ENCODE measurements at regions not wholly inside any gene's neighbourhood (a gene's known extent, or its start where the extent isn't known, plus 50 kb on each side); places are given as distances from the start of the nearest gene placed in this dataset.
"Not testable (repeated sequence)": the region's sequence is repeated elsewhere in the genome, so short reads cannot be mapped to it uniquely, and the experiment has no call there.

DNA sequence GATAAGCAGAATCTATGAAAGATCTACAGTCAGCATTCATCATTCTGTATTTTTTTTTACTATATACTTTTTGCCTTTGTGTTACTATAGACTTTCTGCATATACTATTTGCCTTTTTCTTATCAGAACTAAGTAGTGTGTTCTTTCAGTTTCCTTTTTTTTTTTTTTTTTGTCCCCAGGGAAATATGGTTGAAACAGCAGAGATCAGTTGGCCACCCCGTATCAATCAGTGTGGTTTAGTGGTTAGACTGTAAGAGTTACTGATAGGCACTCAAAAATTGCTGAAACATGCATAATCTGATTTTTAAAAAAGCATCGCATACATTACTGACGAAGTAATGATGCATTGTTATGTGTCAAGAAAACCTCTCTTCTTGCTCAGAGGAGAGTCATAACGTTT, 990.8 kb upstream of the EDIL3 start:
- TF ChIP-seq, protein P1, sequence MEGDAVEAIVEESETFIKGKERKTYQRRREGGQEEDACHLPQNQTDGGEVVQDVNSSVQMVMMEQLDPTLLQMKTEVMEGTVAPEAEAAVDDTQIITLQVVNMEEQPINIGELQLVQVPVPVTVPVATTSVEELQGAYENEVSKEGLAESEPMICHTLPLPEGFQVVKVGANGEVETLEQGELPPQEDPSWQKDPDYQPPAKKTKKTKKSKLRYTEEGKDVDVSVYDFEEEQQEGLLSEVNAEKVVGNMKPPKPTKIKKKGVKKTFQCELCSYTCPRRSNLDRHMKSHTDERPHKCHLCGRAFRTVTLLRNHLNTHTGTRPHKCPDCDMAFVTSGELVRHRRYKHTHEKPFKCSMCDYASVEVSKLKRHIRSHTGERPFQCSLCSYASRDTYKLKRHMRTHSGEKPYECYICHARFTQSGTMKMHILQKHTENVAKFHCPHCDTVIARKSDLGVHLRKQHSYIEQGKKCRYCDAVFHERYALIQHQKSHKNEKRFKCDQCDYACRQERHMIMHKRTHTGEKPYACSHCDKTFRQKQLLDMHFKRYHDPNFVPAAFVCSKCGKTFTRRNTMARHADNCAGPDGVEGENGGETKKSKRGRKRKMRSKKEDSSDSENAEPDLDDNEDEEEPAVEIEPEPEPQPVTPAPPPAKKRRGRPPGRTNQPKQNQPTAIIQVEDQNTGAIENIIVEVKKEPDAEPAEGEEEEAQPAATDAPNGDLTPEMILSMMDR (IDR thresholded peaks at IDR 0.05; ENCODE audit: poor library complexity, severe bottlenecking): no peak
- ATAC-seq (ENCODE audit: low read depth) (no peak), DNase-seq (ENCODE audit: low spot score) (no peak)

DNA sequence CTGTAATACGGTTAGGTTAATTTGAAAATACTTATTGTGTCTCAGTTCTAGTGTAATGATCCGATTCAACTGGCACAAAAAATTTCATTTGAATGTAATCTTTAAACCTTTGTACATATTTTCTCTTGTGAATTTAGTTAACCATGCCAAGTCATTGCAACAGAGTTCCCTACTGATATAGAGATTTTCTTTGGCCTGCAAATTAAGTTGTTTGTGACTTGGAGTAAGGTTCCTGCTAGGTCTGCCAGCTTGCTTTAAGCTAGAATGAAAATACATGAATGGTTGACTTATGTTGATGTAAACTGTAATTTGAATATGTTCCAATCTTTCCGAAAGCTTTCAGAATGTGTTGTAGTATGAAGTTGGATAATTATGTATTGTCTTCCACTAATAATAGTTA, 1004.1 kb upstream of the EDIL3 start:
- Histone ChIP-seq H3K27me3 (ENCODE audit: insufficient read depth, poor library complexity, severe bottlenecking) (peaks cover 16% of the 10 kb centered on the region), H3K36me3 (ENCODE audit: low read depth) (no peaks in the 10 kb centered on the region), H3K4me1 (ENCODE audit: insufficient read depth, poor library complexity, severe bottlenecking) (no peaks in the 10 kb centered on the region), H3K9me3 (ENCODE audit: severe bottlenecking) (no peaks in the 10 kb centered on the region), H3K27ac (ENCODE audit: poor library complexity, severe bottlenecking) (no peak overlapping the region), H3K4me3 (ENCODE audit: severe bottlenecking) (no peak overlapping the region)
- ATAC-seq (ENCODE audit: low read depth): no peak
- no peak for DNase-seq (ENCODE audit: low spot score)
- TF ChIP-seq, protein P1 (IDR thresholded peaks at IDR 0.05; ENCODE audit: poor library complexity, severe bottlenecking): no peak

More for the DNA sequence above, 990.8 kb upstream of the EDIL3 start:
- Histone ChIP-seq H3K27ac (ENCODE audit: poor library complexity, severe bottlenecking) (no peak overlapping the region), H3K36me3 (ENCODE audit: low read depth) (no peaks in the 10 kb centered on the region), H3K27me3 (ENCODE audit: insufficient read depth, poor library complexity, severe bottlenecking) (no peaks in the 10 kb centered on the region), H3K9me3 (ENCODE audit: severe bottlenecking) (no peaks in the 10 kb centered on the region), H3K4me3 (ENCODE audit: severe bottlenecking) (no peak overlapping the region), H3K4me1 (ENCODE audit: insufficient read depth, poor library complexity, severe bottlenecking) (no peaks in the 10 kb centered on the region)

DNA sequence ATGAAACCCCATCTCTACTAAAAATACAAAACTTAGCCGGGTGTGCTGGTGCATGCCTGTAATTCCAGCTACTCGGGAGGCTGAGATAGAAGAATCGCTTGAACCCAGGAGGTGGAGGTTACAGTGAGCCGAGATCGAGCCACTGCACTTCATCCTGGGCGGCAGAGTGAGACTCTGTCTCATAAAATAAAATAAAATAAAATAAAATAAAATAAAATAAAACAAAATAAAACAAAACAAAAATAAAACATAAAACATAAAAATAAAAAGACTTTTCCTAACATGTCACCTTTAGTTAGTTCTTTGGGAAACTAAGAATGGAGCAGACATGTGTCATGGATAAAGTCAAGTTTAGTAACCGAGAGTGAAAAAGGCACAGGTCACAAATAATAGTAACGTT, 1007.6 kb upstream of the EDIL3 start:
- peaks cover 33% of the 10 kb centered on the region for H3K27me3 ChIP-seq (ENCODE audit: insufficient read depth, poor library complexity, severe bottlenecking)
- H3K9me3 ChIP-seq (ENCODE audit: severe bottlenecking); H3K36me3 ChIP-seq (ENCODE audit: low read depth); H3K4me1 ChIP-seq (ENCODE audit: insufficient read depth, poor library complexity, severe bottlenecking); ATAC-seq (ENCODE audit: low read depth); H3K27ac ChIP-seq (ENCODE audit: poor library complexity, severe bottlenecking); H3K4me3 ChIP-seq (ENCODE audit: severe bottlenecking); DNase-seq (ENCODE audit: low spot score): not testable (repeated sequence)

DNA sequence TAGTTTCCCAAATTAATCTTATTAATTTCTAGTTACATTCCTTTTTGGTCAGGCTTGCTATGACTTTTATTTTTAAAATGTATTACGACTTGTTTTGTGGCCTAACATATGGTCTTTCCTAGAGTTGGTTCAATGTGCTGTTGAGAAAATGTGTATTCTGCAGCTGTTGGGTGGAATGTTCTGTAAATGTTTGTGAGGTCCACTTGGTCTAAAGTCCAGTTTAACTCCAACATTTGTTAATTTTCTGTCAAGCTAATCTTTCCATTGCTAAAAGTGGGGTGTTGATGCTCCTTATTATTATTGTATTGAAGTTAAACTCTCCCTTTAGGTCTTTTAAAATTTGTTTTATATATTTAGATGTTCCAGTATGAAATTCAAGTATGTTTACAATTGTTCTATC, 1010.8 kb upstream of the EDIL3 start:
- H3K36me3 ChIP-seq (ENCODE audit: low read depth): no peaks in the 10 kb centered on the region
- H3K27ac ChIP-seq (ENCODE audit: poor library complexity, severe bottlenecking): no peak overlapping the region
- no peaks in the 10 kb centered on the region for H3K9me3 ChIP-seq (ENCODE audit: severe bottlenecking)
- ATAC-seq (ENCODE audit: low read depth) (no peak), DNase-seq (ENCODE audit: low spot score) (no peak)
- H3K4me1 ChIP-seq (ENCODE audit: insufficient read depth, poor library complexity, severe bottlenecking): no peaks in the 10 kb centered on the region
- H3K4me3 ChIP-seq (ENCODE audit: severe bottlenecking): no peak overlapping the region
- H3K27me3 ChIP-seq (ENCODE audit: insufficient read depth, poor library complexity, severe bottlenecking): peaks cover 37% of the 10 kb centered on the region
- TF ChIP-seq, protein P1 (IDR thresholded peaks at IDR 0.05; ENCODE audit: poor library complexity, severe bottlenecking): no peak

DNA sequence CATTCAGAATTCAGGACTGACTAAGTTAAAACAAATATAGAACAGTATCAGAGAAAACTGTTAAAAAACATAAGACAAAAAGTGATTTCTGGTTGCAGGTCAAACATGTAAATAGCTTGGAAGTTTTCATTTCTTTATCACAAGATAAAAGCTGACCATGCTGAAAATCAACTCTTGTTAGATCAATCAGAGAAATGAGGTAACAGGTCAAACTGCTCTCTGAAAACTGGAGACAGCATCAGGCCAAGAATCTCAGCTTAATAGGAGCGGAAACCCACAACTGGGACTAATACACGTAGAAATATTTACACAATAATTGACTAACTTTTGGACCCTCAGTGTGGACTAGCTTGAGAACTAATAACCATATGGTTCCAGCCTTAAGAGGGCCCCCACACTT, 1012.8 kb upstream of the EDIL3 start:
- DNase-seq (ENCODE audit: low spot score) (no peak), ATAC-seq (ENCODE audit: low read depth) (no peak)
- TF ChIP-seq, protein P1 (IDR thresholded peaks at IDR 0.05; ENCODE audit: poor library complexity, severe bottlenecking): no peak
- Histone ChIP-seq H3K27ac (ENCODE audit: poor library complexity, severe bottlenecking) (no peak overlapping the region), H3K9me3 (ENCODE audit: severe bottlenecking) (no peaks in the 10 kb centered on the region), H3K4me1 (ENCODE audit: insufficient read depth, poor library complexity, severe bottlenecking) (no peaks in the 10 kb centered on the region), H3K36me3 (ENCODE audit: low read depth) (no peaks in the 10 kb centered on the region), H3K4me3 (ENCODE audit: severe bottlenecking) (no peak overlapping the region), H3K27me3 (ENCODE audit: insufficient read depth, poor library complexity, severe bottlenecking) (peaks cover 40% of the 10 kb centered on the region)

Measured in RWPE2 (cell line).